OCI-LY3 (cell line): ENCODE measurements at regions not wholly inside any gene's neighbourhood (a gene's known extent, or its start where the extent isn't known, plus 50 kb on each side); places are given as distances from the start of the nearest gene placed in this dataset.

ENCODE experiments used
- EZH2phosphoT487 ChIP-seq: fragments of 200-600 bp; shearing (Covaris generic); IDR thresholded peaks from 2 replicates; pipeline ENCODE4 v1.6.1; 2018; ENCODE audit warnings: antibody characterized with exemption, mixed run types, low read depth
- TF ChIP-seq, protein P1 (sequence below): fragments of 200-600, 300-600 bp; sonication (generic); IDR thresholded peaks from 2 replicates; pipeline ENCODE4 v1.5.1; 2014; ENCODE audit warnings: antibody characterized with exemption, low read length, low read depth

DNA sequence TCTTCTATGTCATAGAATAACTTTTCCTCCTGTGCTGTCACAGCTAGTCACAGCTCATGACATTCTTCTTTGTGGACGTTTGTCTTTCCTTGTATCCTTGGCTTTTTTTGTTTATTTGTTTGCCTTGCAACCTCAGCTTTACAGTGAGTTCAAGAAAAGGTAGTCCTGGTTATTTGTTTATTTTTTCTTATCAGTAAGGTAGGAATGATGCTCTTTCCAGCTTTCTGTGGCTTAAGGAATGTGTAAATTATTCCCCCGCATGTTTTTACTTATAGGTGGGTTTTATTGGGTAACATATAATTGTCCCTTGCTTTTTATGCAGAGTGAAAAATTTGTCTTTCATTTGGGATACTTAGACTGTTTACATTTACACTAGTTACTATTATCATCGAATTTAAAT, 1673.6 kb upstream of the FLRT2 start:
- TF ChIP-seq, protein P1, sequence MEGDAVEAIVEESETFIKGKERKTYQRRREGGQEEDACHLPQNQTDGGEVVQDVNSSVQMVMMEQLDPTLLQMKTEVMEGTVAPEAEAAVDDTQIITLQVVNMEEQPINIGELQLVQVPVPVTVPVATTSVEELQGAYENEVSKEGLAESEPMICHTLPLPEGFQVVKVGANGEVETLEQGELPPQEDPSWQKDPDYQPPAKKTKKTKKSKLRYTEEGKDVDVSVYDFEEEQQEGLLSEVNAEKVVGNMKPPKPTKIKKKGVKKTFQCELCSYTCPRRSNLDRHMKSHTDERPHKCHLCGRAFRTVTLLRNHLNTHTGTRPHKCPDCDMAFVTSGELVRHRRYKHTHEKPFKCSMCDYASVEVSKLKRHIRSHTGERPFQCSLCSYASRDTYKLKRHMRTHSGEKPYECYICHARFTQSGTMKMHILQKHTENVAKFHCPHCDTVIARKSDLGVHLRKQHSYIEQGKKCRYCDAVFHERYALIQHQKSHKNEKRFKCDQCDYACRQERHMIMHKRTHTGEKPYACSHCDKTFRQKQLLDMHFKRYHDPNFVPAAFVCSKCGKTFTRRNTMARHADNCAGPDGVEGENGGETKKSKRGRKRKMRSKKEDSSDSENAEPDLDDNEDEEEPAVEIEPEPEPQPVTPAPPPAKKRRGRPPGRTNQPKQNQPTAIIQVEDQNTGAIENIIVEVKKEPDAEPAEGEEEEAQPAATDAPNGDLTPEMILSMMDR: no peak
- no peak for TF ChIP-seq EZH2phosphoT487
